ENCODE measurements at regions not wholly inside any gene's neighbourhood (a gene's known extent, or its start where the extent isn't known, plus 50 kb on each side); places are given as distances from the start of the nearest gene placed in this dataset.

- Histone ChIP-seq H3K9ac (ENCODE audit: low read length) (no peak overlapping the region), H3K79me1 (ENCODE audit: low read length) (no peaks in the 10 kb centered on the region), H3K4me3 (ENCODE audit: low read depth, low read length) (no peak overlapping the region), H3K36me3 (ENCODE audit: control insufficient read depth in 1 of 2, insufficient read depth in 2 of 2, low read length in 2 of 2) (no peaks in the 10 kb centered on the region), H2AK5ac (ENCODE audit: low read length) (no peak overlapping the region), H3K14ac (ENCODE audit: low read length) (no peak overlapping the region), H3K4me1 (ENCODE audit: control insufficient read depth in 1 of 2, insufficient read depth in 2 of 2, low read length in 2 of 2) (no peaks in the 10 kb centered on the region), H3K79me2 (ENCODE audit: control insufficient read depth, insufficient read depth, low read length, poor library complexity) (no peaks in the 10 kb centered on the region), H2BK12ac (ENCODE audit: low read length) (no peak overlapping the region), H3K27me3 (ENCODE audit: insufficient read depth, low read length) (no peaks in the 10 kb centered on the region), H2BK120ac (ENCODE audit: insufficient read depth, low read length, poor library complexity) (no peak overlapping the region), H2BK5ac (ENCODE audit: low read depth, low read length, poor library complexity) (no peak overlapping the region), H4K8ac (ENCODE audit: low read depth, low read length) (no peak overlapping the region), H3K23ac (ENCODE audit: low read length) (no peak overlapping the region), H4K12ac (ENCODE audit: low read depth, low read length) (no peak overlapping the region), H3K9me3 (ENCODE audit: insufficient read depth, low read depth, low read length) (peaks cover 1% of the 10 kb centered on the region), H4K91ac (ENCODE audit: low read depth, low read length) (no peak overlapping the region), H3K27ac (ENCODE audit: low read depth, low read length) (no peak overlapping the region), H3K4ac (ENCODE audit: low read depth, low read length) (no peak overlapping the region), H3K4me2 (ENCODE audit: low read length) (no peak overlapping the region), H2AFZ (ENCODE audit: insufficient read depth, low read length, poor library complexity) (no peak overlapping the region), H3K18ac (ENCODE audit: low read length) (no peak overlapping the region)
- DNase-seq, result no peak
- WGBS (ENCODE audit: extremely low coverage, insufficient coverage, insufficient read length), result no CpG with 5 or more reads among the region's 5 CpGs
Observed at GRCh38 chr10:121413951-121414350, 184.3 kb downstream of the FGFR2 start.

GRCh38 chr10:121414366-121415062, 183.7 kb downstream of the FGFR2 start:
- no CpG with 5 or more reads among the region's 1 CpG for WGBS (ENCODE audit: extremely low coverage, insufficient coverage, insufficient read length)
- Histone ChIP-seq H3K23ac (ENCODE audit: low read length) (no peak overlapping the region), H3K79me2 (ENCODE audit: control insufficient read depth, insufficient read depth, low read length, poor library complexity) (no peaks in the 10 kb centered on the region), H3K4me3 (ENCODE audit: low read depth, low read length) (no peak overlapping the region), H2BK12ac (ENCODE audit: low read length) (no peak overlapping the region), H3K4me2 (ENCODE audit: low read length) (no peak overlapping the region), H2BK120ac (ENCODE audit: insufficient read depth, low read length, poor library complexity) (no peak overlapping the region), H3K14ac (ENCODE audit: low read length) (no peak overlapping the region), H3K18ac (ENCODE audit: low read length) (no peak overlapping the region), H3K27ac (ENCODE audit: low read depth, low read length) (no peak overlapping the region), H2BK5ac (ENCODE audit: low read depth, low read length, poor library complexity) (no peak overlapping the region), H3K27me3 (ENCODE audit: insufficient read depth, low read length) (no peaks in the 10 kb centered on the region), H3K36me3 (ENCODE audit: control insufficient read depth in 1 of 2, insufficient read depth in 2 of 2, low read length in 2 of 2) (no peaks in the 10 kb centered on the region), H3K79me1 (ENCODE audit: low read length) (no peaks in the 10 kb centered on the region), H4K12ac (ENCODE audit: low read depth, low read length) (no peak overlapping the region), H3K9ac (ENCODE audit: low read length) (no peak overlapping the region), H2AFZ (ENCODE audit: insufficient read depth, low read length, poor library complexity) (no peak overlapping the region), H3K4ac (ENCODE audit: low read depth, low read length) (no peak overlapping the region), H3K9me3 (ENCODE audit: insufficient read depth, low read depth, low read length) (peaks cover 1% of the 10 kb centered on the region), H4K91ac (ENCODE audit: low read depth, low read length) (no peak overlapping the region), H2AK5ac (ENCODE audit: low read length) (no peak overlapping the region), H3K4me1 (ENCODE audit: control insufficient read depth in 1 of 2, insufficient read depth in 2 of 2, low read length in 2 of 2) (no peaks in the 10 kb centered on the region), H4K8ac (ENCODE audit: low read depth, low read length) (no peak overlapping the region)
- DNase-seq, result no peak

DNA sequence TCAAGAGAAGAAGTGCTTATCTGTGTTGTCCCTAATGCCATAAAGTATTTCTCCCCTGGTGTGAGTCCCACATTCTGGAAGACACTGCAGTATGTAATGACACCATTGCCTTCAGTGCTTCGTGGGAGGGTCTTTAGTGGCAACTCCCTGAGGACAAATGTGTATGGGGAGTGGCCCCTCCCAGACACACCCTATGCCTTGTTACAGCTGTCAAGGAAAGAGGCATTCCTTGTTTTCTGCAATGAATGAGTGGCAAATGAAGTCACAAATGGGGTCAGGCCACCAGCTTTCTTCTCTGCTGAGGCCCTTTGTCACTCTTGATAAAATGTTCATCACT, 183.2 kb downstream of the FGFR2 start:
- Histone ChIP-seq H3K4me1 (ENCODE audit: control insufficient read depth in 1 of 2, insufficient read depth in 2 of 2, low read length in 2 of 2) (no peaks in the 10 kb centered on the region), H3K27ac (ENCODE audit: low read depth, low read length) (no peak overlapping the region)

DNA sequence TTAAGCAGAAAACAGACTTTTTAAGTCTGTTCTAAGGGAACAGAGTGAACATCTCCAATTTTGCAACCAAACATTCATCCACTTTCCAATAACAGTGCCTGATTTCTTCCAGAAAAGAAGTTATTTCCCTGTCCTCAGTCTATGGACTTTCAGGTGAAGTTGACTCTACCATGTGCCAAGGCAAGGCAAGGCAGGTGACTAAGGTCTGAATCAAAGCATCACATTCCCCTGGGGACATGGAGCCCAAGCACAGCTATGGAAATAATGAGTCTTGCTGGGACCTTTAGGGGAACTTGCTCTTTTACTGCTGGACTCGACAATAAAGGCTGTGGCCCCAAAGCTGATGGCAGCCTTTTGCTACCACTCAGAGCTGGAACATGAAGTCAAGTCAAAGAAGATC, 182.2 kb downstream of the FGFR2 start:
- WGBS (ENCODE audit: extremely low coverage, insufficient coverage, insufficient read length), result no CpG with 5 or more reads among the region's 1 CpG
- no peaks in the 10 kb centered on the region for H3K36me3 ChIP-seq (ENCODE audit: control insufficient read depth in 1 of 2, insufficient read depth in 2 of 2, low read length in 2 of 2)
- DNase-seq, result no peak

More for the DNA sequence above, 183.2 kb downstream of the FGFR2 start:
- Histone ChIP-seq H3K36me3 (ENCODE audit: control insufficient read depth in 1 of 2, insufficient read depth in 2 of 2, low read length in 2 of 2) (no peaks in the 10 kb centered on the region), H3K18ac (ENCODE audit: low read length) (no peak overlapping the region), H3K79me2 (ENCODE audit: control insufficient read depth, insufficient read depth, low read length, poor library complexity) (no peaks in the 10 kb centered on the region), H3K9me3 (ENCODE audit: insufficient read depth, low read depth, low read length) (peaks cover 1% of the 10 kb centered on the region), H3K23ac (ENCODE audit: low read length) (no peak overlapping the region), H3K14ac (ENCODE audit: low read length) (no peak overlapping the region), H2BK5ac (ENCODE audit: low read depth, low read length, poor library complexity) (no peak overlapping the region), H3K27me3 (ENCODE audit: insufficient read depth, low read length) (no peaks in the 10 kb centered on the region), H3K79me1 (ENCODE audit: low read length) (no peaks in the 10 kb centered on the region), H2BK120ac (ENCODE audit: insufficient read depth, low read length, poor library complexity) (no peak overlapping the region), H3K9ac (ENCODE audit: low read length) (no peak overlapping the region), H2AK5ac (ENCODE audit: low read length) (no peak overlapping the region), H2AFZ (ENCODE audit: insufficient read depth, low read length, poor library complexity) (no peak overlapping the region), H4K91ac (ENCODE audit: low read depth, low read length) (no peak overlapping the region), H3K4me2 (ENCODE audit: low read length) (no peak overlapping the region), H2BK12ac (ENCODE audit: low read length) (no peak overlapping the region), H3K4me3 (ENCODE audit: low read depth, low read length) (no peak overlapping the region), H4K12ac (ENCODE audit: low read depth, low read length) (no peak overlapping the region), H4K8ac (ENCODE audit: low read depth, low read length) (no peak overlapping the region), H3K4ac (ENCODE audit: low read depth, low read length) (no peak overlapping the region)
- whole genome bisulfite sequencing (ENCODE audit: extremely low coverage, insufficient coverage, insufficient read length), result no CpG with 5 or more reads among the region's 1 CpG
- no peak for DNase-seq

More for the DNA sequence above, 182.2 kb downstream of the FGFR2 start:
- no peak overlapping the region for H2BK5ac ChIP-seq (ENCODE audit: low read depth, low read length, poor library complexity)
- no peak overlapping the region for H2BK12ac ChIP-seq (ENCODE audit: low read length)
- H3K27ac ChIP-seq (ENCODE audit: low read depth, low read length), result no peak overlapping the region
- H3K18ac ChIP-seq (ENCODE audit: low read length), result no peak overlapping the region
- H4K12ac ChIP-seq (ENCODE audit: low read depth, low read length), result no peak overlapping the region
- H4K91ac ChIP-seq (ENCODE audit: low read depth, low read length), result no peak overlapping the region
- no peak overlapping the region for H3K4me3 ChIP-seq (ENCODE audit: low read depth, low read length)
- no peak overlapping the region for H2BK120ac ChIP-seq (ENCODE audit: insufficient read depth, low read length, poor library complexity)
- H3K14ac ChIP-seq (ENCODE audit: low read length), result no peak overlapping the region
- H2AK5ac ChIP-seq (ENCODE audit: low read length), result no peak overlapping the region
- H3K23ac ChIP-seq (ENCODE audit: low read length), result no peak overlapping the region
- H3K9me3 ChIP-seq (ENCODE audit: insufficient read depth, low read depth, low read length), result peaks cover 1% of the 10 kb centered on the region
- H3K27me3 ChIP-seq (ENCODE audit: insufficient read depth, low read length), result no peaks in the 10 kb centered on the region
- no peaks in the 10 kb centered on the region for H3K79me1 ChIP-seq (ENCODE audit: low read length)
- no peak overlapping the region for H2AFZ ChIP-seq (ENCODE audit: insufficient read depth, low read length, poor library complexity)
- H3K79me2 ChIP-seq (ENCODE audit: control insufficient read depth, insufficient read depth, low read length, poor library complexity), result no peaks in the 10 kb centered on the region
- H3K4ac ChIP-seq (ENCODE audit: low read depth, low read length), result no peak overlapping the region
- no peak overlapping the region for H3K9ac ChIP-seq (ENCODE audit: low read length)
- H3K4me2 ChIP-seq (ENCODE audit: low read length), result no peak overlapping the region
- H4K8ac ChIP-seq (ENCODE audit: low read depth, low read length), result no peak overlapping the region
- H3K4me1 ChIP-seq (ENCODE audit: control insufficient read depth in 1 of 2, insufficient read depth in 2 of 2, low read length in 2 of 2), result no peaks in the 10 kb centered on the region

All from trophoblast cell (in vitro differentiated cells and primary cell).